GM23338 (cell line): ENCODE measurements at regions not wholly inside any gene's neighbourhood (a gene's known extent, or its start where the extent isn't known, plus 50 kb on each side); places are given as distances from the start of the nearest gene placed in this dataset.

ENCODE experiments used
- EZH2 ChIP-seq: fragments of 200-600 bp; sonication (generic); IDR thresholded peaks from one replicate; pipeline ENCODE4 v1.8.0; 2017; ENCODE audit warnings: antibody characterized with exemption, mild to moderate bottlenecking, low read depth; ENCODE audit not compliant: unreplicated experiment
- EZH2phosphoT487 ChIP-seq: fragments of 200-600 bp; sonication (generic); IDR thresholded peaks from one replicate; pipeline ENCODE4 v1.8.1; 2018; ENCODE audit warnings: antibody characterized with exemption; ENCODE audit not compliant: unreplicated experiment
- POLR2AphosphoS5 ChIP-seq: IDR thresholded peaks from 2 replicates; pipeline ENCODE4 v1.6.1; 2016; ENCODE audit warnings: antibody characterized with exemption, low read depth
- TF ChIP-seq, protein P1 (sequence below), 2 experiments: fragments of 200-600 bp in 1 of 2; sonication (generic) in 1 of 2; conservative IDR thresholded peaks; 2 replicates each; pipeline versions ENCODE4 v1.5.1 to v1.6.1; 2016 to 2017; ENCODE audit warnings: antibody characterized with exemption in 2 of 2, low read depth in 2 of 2, mild to moderate bottlenecking in 2 of 2, moderate library complexity in 1 of 2

DNA sequence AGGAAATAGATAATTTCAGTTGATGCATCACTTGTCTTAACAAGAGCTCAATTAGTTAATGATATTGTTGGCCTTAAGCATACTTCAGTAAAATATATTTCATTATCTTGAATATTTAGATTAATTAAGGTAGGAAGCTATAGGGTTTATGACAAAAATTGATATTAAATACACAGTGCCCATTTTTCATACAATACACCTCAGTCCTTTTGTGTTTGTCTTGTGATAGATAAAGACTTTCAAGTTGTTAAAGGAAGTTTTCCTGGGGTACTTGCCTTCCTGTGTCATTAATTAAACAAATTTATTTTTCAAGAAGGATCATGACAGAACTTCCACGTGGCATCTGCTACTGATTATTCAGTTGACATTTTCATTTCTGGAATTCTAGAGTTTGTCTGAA, 420.5 kb downstream of the MTX2 start:
- no peak for TF ChIP-seq POLR2AphosphoS5
- TF ChIP-seq EZH2phosphoT487 = no peak
- TF ChIP-seq, protein P1, sequence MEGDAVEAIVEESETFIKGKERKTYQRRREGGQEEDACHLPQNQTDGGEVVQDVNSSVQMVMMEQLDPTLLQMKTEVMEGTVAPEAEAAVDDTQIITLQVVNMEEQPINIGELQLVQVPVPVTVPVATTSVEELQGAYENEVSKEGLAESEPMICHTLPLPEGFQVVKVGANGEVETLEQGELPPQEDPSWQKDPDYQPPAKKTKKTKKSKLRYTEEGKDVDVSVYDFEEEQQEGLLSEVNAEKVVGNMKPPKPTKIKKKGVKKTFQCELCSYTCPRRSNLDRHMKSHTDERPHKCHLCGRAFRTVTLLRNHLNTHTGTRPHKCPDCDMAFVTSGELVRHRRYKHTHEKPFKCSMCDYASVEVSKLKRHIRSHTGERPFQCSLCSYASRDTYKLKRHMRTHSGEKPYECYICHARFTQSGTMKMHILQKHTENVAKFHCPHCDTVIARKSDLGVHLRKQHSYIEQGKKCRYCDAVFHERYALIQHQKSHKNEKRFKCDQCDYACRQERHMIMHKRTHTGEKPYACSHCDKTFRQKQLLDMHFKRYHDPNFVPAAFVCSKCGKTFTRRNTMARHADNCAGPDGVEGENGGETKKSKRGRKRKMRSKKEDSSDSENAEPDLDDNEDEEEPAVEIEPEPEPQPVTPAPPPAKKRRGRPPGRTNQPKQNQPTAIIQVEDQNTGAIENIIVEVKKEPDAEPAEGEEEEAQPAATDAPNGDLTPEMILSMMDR (conservative IDR thresholded peaks at IDR 0.05; ENCODE audit: low read depth in 2 of 2) = no peak
- TF ChIP-seq EZH2 = no peak
